GM18909 (cell line): ENCODE measurements at regions not wholly inside any gene's neighbourhood (a gene's known extent, or its start where the extent isn't known, plus 50 kb on each side); places are given as distances from the start of the nearest gene placed in this dataset.
"Not testable (repeated sequence)": the region's sequence is repeated elsewhere in the genome, so short reads cannot be mapped to it uniquely, and the experiment has no call there.

Experiments used
- ATAC-seq: cut with Tn5 transposase; IDR thresholded peaks from one replicate; pipeline ENCODE4 v1.9.1; 2021; ENCODE audit warnings: mild to moderate bottlenecking; ENCODE audit not compliant: unreplicated experiment, poor library complexity

DNA sequence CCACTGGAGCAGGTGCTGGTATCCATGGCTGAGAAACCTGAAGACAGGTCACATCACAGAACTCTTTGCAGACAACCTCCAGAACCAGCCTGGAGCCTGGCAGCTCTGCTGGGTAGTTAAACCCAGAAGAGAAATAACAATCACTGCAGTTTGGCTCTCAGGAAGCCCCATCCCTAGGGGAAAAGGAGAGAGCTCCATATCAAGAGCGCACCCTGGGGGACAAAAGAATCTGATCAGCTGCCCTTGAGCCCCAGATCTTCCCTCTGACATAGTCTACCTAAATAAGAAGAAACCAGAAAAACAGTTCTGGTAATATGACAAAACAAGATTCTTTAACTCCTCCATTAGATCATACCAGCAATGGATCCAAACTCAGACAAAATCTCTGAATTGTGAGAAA lies 823.2 kb upstream of the FRG1 start:
- ATAC-seq: no peak

DNA sequence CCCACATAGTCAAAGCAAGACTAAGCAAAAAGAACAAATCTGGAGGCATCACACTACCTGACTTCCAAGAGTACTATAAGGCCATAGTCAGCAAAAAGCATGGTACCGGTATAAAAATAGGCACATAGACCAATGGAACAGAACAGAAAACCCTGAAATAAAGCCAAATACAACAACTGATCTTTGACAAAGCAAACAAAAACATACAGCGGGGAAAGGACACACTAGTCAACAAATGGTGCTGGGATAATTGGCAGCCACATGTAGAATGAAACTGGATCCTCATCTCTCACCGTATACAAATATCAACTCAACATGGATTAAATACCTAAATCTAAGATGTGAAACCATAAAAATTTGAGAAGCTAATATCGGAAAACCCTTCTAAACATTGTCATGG lies 819.3 kb upstream of the FRG1 start:
- ATAC-seq: no peak

DNA sequence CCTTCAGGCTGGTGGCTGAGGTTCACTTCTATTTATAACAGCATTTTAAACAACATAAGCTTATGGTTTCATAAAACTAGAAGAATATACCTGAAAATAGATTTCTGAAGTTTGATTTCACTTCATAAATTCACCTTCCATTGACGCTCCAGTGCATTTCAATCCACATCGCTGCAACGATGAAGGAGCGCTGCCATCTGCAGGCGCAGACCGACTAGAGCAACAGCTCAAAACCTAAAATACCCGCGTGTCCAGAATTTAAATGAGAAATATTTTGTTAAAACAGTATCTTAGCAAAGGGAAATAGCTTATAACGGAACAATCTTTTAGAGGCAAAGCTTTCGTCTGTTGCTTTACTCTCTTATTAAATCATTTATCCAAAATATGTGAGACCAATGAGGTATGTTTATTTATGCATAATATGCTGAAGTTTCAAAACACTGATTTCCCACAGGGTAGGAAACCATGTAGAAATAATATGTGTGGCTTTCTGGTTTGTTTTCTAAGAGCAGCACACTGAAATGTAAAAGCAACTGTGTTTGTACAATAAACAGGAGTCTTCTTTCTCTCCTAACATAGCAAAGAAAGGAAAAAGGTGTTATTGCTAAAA lies 816.4 kb upstream of the FRG1 start:
- ATAC-seq: no peak

DNA sequence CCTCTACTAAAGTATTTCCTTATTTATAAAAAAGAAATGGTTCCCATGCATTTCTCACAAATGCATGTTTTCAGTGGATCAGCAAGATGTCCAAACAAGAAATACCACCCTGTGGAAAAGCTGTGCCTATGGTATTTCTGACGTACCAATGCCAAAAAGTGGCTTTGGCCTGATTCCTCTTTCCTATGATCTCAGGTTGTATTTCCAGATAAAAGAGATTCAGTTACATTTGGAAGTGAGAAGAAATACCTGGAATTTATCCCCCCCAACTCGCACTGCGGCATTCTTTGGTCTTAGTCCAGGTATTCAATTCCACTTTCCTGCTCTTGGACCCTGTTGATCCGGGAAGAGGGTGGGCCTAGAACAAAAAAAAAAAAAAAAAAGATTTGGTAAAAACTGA lies 815.9 kb upstream of the FRG1 start:
- ATAC-seq: no peak

DNA sequence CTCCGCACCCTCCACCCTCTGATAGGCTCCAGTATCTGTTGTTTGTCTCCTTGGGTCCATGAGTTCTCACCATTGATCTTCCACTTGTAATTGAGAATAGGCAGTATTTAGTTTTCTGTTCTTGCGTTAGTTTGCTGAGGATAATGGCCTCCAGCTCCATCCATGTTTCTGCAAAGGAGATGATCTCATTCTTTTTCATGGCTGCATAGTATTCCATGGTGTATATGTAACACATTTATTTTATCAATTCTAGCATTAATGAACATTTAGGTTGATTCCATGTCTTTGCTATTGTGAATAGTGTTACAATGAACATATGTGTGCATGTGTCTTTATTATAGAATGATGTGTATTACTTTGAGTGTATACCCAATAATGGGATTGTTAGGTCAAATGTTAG lies 814.6 kb upstream of the FRG1 start:
- no peak for ATAC-seq

DNA sequence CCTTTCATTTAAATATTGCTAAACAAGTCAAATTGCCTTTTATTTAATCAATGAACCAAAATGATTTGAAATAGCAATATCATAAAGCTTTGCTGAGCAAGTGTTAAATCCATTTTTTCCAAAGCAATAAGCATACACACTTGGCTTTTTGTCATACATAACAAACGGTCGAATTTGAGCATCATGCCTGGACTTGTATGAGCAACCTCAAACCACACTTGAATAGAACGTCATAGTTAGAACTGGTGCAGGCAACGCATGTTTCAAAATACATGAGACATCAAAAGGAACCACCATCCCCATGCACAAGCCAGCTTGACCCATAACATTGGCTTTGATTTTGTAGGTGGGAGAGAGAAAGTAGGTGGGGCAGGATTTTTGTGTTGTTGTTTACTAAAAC lies 812.3 kb upstream of the FRG1 start:
- no peak for ATAC-seq

DNA sequence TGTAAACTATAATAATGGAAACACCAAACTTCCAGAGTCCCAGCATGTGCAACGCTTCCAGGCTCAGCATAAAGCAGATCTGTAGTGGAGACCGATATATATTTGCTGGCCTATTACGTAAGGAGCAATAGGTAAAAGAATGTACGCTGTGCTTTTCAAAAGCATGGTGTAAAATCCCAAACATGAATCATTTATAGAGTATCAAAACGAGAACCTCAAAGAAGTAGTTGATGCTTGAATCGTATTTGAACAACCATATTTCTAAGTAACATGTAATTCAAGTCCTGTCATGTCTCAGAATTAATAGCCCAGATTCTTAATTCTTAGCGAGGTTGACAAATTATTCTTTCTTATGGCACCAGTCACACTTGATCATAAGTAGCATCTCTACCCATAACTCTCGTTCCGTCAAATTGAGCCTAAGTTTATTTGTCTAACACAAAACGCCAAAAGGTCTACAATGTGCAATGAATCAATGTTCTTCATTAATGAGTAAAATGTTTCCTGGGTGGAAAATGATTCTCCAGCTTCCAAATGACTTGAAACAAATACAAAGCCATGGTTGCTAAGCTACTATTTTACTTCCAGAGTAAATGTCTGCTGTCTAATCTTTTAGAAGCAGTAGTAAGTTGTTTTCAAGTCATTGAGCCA lies 811.5 kb upstream of the FRG1 start:
- ATAC-seq: no peak

DNA sequence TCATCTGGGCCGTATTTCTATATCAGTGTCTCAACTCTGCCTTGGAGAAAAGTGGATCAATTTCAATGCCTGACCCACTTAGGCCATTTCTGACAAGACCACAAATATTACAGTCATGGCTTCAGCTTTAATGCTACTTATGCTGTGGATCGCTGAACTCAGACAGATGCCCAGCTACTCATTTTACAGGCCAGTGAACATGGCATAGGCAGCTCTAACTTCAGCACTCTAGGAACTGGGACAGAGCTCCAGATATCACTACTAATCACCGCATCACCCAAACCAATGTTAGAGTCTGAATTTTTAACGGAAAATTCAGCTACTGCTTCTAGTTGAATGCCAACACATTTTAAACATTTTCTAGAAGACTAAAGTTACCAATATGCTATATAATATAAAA lies 809.6 kb upstream of the FRG1 start:
- no peak for ATAC-seq

DNA sequence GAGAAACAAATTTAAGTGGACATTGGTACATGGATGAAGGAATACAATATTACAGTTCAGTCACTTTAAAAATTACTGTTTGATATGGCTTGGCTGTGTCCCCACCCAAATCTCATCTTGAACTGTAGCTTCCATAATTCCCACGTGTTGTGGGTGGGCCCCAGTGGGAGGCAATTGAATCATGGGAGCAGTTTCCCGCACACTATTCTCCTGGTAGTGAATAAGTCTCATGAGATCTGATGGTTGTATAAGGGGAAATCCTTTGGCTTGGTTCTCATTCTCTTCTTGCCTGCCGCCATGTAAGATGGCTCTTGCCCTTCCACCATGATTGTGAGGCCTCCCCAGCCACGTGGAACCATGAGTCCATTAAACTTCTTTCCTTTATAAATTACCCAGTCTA lies 804.2 kb upstream of the FRG1 start:
- no peak for ATAC-seq

DNA sequence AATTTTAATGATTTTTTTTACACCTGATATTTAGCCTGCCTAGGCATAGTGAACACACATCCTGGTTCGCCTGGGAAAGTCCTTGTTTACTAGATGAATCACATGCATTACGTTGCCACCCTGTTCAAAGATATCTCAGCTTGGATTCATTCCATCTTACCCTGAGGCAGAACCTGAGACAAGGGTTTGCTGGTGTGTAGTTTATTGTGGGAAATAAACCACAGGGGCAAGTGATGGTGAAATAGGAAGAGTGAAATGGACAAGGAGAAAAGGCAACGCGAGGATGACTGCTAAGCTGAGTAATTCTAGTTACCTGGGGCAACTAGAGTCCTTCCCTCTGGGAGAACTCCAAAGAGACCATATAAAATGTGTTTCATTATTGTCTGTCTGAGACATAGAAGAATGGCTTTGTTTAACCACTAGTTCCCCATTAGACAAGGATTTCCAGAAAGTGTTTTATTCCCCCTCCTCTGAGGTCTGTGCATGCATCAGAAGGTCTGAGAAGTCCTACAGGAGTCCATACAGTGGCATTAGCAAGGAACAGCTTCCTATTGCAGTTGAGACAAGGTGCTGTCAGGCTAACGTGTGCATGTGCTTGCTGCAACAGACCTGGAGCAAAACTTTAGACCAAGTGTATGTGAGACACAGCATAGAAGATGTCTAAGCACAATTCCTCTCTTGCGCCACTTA lies 797.3 kb upstream of the FRG1 start:
- ATAC-seq: no peak

DNA sequence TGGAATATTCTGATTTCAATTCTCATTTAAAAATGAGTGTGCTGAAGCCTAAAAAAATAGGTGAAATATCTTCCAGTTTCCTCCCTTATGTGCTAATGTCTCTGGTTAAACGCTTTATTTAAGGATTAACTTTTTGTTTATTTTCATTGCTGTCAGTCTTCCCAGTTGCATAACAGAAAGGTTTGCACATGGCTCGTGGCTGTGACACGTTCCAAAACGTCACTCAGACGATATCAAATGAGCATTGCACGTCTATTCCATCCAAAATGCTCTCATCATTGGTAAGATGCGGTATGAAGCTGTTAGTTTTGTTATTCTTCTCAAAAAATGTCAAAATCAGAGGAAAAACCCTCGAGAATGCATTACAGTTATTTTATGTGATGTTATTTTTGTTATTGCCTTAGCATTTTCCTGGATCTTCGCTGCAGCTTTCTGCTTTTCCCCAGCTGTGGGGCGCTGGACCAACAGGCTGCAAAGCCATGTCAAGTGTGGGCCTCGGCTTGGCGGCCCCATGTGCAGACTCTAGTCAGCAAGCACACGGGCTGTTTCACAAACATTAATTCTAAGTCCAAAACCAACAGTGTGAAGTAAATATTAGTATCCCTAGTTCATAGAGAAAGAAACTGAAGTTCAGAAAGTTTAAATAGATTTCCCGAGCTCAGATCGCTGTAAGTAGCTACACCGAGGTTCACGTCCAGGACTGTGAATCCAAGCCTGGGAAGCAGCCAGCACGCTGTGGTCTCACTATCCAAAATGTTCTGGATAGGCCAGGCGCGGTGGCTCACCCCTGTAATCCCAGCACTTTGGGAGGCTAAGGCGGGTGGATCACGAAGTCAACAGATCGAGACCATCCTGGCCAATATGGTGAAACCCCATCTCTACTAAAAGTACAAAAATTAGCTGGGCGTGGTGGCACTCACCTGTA lies 793.4 kb upstream of the FRG1 start:
- no peak for ATAC-seq

DNA sequence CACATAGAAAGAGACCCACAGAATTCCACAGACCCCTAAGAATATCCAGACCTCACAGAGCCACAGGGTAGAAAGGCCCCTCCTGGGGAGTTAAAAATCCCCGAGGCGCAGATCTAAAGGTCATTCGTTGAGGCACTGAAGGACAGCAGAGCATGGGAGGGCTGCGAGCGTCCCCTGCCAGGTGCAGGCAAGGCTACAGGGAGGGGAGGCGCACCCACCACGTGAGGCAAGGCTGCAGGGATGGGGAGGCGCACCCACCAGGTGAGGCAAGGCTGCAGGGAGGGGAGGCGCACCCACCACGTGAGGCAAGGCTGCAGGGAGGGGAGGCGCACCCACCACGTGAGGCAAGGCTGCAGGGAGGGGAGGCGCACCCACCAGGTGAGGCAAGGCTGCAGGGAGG lies 785.6 kb upstream of the FRG1 start:
- not testable (repeated sequence) for ATAC-seq

DNA sequence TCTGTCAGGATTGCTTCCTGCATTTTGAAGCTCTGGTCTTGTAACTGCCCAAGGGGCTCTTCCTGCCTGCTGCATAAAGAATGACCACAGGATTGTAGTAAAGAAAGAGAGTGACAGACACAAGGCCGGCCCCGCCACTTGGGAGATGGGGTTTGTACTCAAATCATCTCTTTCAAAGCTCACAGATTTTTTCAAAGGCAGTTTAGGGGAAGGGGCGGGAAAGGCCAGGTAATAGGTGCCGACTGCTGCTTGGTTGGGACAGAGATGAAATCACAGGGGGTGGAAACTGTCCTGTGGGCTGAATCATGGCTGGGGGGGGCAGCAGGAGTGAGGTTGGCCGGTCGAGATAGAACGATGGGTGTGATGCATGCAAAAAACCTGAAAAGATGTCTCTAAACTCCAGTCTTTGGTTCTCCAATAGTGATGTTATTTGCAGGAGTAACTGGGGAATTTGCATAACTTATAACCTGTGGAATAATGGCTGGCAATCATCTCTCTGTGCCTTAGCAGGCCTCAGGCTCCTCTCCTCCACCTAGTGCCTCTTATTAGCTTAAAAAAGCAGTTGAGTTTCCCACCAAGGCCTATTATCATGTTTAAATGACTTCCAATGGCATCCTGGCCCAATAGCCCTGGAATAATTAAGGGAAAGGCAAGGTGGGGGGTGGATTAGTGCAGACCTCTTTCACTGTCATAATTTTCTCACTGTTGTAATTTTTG lies 778.4 kb upstream of the FRG1 start:
- no peak for ATAC-seq

DNA sequence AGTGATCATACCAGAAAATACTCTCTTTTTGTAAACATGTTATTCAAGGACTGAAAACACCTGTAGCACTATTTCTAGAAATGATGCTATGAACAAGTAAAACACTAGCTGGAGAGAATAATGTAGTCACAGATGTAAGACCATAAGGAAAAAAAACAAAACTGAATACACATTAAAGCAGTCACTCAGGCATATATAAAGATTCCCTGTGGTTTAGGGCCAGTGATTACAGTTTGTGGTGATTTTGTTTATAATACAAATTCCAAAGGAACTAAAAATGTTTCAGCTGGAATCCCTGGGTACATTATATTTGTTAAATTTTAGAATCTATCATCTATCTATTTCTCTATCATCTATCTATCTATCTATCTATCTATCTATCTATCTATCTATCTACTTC lies 777.8 kb upstream of the FRG1 start:
- ATAC-seq: no peak

DNA sequence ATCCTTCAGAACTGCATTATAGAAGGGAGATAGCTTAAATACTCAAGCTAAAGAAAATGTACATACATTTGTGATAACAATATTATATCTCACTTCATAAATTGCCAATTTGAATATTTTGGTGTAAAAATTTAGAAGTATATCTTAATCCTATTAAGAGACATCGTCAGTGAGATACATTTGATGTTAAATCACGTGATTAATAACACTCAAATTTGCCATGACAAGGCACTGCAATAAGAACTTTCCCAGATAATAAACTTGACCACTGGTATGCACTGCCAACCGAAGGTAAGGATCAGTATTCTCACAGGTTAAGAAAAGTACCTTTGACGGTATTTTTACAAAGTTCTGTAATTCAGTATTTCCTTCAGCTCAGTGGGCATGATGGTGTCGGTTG lies 764.7 kb upstream of the FRG1 start:
- ATAC-seq: no peak

DNA sequence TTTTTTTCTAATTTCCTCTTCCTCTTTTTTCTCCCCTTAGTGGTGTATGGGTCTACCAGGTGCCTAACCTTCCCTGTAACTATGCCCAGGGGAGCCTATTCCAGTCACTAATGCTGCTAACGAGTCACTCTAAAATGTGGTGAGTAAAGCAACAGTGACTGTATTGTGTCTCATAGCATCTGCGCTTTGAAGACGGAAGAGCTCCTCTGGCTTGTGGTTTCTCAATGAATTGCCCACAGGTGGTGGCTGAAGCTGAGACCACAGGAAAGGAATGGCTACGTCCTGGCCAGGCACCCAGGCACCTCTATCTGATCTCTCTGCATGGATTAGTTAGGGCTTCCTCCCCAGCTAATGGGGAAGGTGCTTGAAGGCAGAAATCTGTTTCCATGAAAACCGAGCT lies 763.5 kb upstream of the FRG1 start:
- ATAC-seq: no peak

DNA sequence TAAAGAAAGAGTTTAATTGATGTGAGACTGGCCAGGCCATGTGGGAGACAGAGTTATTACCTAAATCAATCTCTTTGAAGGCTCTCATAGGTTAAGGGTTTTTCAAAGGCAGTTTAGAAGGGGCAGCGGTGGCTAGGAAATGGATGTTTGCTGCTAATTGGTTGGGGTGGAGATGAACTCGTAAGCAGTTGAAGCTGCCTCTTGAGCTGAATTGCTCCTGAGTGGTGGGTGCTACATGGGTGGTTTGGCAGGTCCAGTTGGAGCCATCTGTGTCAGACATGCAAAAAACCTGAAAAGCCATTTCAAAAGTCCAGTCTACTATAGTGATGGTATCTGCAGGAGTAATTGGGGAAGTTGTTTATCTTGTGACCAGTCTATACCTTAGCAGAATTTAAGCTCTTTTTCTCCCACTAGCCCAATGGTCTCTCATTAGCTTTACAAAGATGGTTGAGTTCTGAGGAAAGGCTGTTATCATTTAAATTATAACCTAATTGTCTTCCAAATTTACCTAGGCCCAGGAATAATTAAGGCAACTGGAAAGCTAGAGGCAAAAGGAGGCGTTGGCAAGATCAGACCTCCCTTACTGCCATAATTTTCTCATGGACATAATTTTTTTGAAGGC lies 762.4 kb upstream of the FRG1 start:
- no peak for ATAC-seq

DNA sequence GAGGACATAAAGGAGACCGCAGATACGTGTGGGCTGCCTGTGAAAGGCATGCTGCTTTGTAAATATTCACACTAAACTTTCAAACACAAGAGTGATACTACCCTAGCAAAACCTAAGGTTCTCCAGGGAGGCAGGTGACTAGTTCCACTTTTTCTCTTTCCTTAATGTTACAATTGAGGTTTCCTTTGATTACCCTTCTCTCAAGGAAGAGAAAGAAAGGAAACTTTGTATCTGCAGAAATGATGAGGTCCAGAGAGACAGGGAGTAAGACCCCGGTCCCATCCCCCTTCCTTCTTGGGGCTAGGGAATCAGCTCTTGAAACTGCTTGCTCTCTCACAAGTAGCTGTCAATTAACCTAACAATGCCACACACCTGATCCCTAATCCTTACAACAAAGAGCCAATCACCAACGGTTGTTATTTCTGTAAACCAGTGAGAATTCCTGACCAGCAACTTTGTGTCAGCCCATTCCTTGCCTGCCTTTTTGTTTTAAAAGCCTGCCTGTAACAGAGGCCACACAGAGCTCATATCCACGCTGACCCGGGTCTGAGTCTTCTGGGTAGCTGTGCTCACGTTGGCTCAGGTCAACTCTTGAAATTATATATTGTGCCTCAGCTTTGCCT lies 754.8 kb upstream of the FRG1 start:
- ATAC-seq: no peak

DNA sequence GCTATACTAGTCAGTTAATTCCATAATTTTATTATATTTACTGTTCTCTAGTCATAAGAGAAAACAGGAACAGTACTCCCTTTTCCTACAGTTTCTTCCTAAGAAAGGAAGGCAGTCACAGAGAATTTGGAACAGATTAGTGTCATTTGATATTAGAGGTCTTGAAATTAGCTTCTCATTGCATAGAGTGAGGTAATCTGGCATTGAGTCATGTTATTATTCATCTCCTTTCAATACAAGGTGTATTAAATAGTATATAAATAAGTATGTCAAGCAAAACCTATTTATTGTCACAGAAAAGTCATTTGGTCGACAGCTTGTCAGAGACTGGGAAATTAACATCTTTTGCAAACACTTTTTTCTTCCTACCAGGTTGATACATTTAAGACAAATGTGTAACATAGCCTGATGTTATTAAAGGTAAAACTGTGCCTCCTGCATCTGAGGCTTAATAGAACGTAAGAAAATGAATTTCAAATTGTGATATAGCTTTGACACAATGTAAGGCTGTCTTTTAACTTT lies 753.1 kb upstream of the FRG1 start:
- no peak for ATAC-seq
